GM12878 (cell line): ENCODE measurements at regions not wholly inside any gene's neighbourhood (a gene's known extent, or its start where the extent isn't known, plus 50 kb on each side); places are given as distances from the start of the nearest gene placed in this dataset.

Experiments
- ATAC-seq: fragments of 200-7000 bp; cut with Tn5 transposase; 3 replicates; pipeline ENCODE4 v1.9.1; 2020; ENCODE audit warnings: mild to moderate bottlenecking, moderate library complexity
- BruUV-seq: library from RNA; stranded (reverse); fragments of 400-500 nt; replicated peaks from 2 replicates; lab custom pipeline; 2021; lab: Mats Ljungman, UMichigan
- CTCF ChIA-PET: fragments of 300-600 bp; sonication (Branson Sonifier 250); formaldehyde crosslinking; extraction: SDS; loops from one replicate; lab custom pipeline; 2021; ENCODE audit warnings: inconsistent platforms; lab: Yijun Ruan, JAX
- POLR2A ChIA-PET: fragments of 350-600 bp; formaldehyde crosslinking; extraction: SDS; loops from one replicate; lab custom pipeline; 2021; ENCODE audit warnings: inconsistent platforms; lab: Charles Lee
- RAD21 ChIA-PET: fragments of 300-600 bp; sonication (Branson Sonifier 250); formaldehyde crosslinking; loops from one replicate; lab custom pipeline; 2023; ENCODE audit warnings: antibody characterized with exemption; ENCODE audit not compliant: unreplicated experiment; lab: Charles Lee
- SMC1A ChIA-PET: fragments of 300-600 bp; sonication (Branson Sonifier 250); formaldehyde crosslinking; loops from one replicate; lab custom pipeline; 2023; ENCODE audit not compliant: unreplicated experiment, uncharacterized antibody; lab: Charles Lee
- DNase-seq: peaks from one replicate; pipeline ENCODE4 v3.0.0-alpha.2; 2011; ENCODE audit warnings: low read depth, low spot score
- FAIRE-seq: peaks from 3 replicates; lab custom pipeline; 2011; peaks lifted over from hg19 to GRCh38; lab: Jason Lieb, UNC
- H2AFZ ChIP-seq: 2 replicates; pipeline ENCODE4 v1.6.0; 2011; ENCODE audit warnings: low read depth, low read length, control low read depth; ENCODE audit not compliant: control insufficient read depth
- H3K27ac ChIP-seq: 2 replicates; pipeline ENCODE4 v1.5.1; 2011; ENCODE audit warnings: control low read depth; ENCODE audit not compliant: control insufficient read depth, insufficient read depth
- H3K27me3 ChIP-seq, 2 experiments: replicated peaks in 1 of 2; 2 replicates each; pipeline versions ENCODE4 v1.6.0 to v1.6.1; 2011; ENCODE audit warnings: low read length in 1 of 2; ENCODE audit not compliant: control insufficient read depth in 2 of 2, insufficient read depth in 2 of 2
- H3K36me3 ChIP-seq, 2 experiments: 2 replicates each; pipeline ENCODE4 v1.5.1; 2011; ENCODE audit warnings: low read length in 1 of 2; ENCODE audit not compliant: control insufficient read depth in 2 of 2, insufficient read depth in 2 of 2
- H3K4me1 ChIP-seq: 2 replicates; pipeline ENCODE4 v1.6.1; 2011; ENCODE audit warnings: mild to moderate bottlenecking, low read length, moderate library complexity, mixed read lengths; ENCODE audit not compliant: control insufficient read depth, insufficient read depth
- H3K4me2 ChIP-seq: 2 replicates; pipeline ENCODE4 v1.6.0; 2011; ENCODE audit warnings: control low read depth; ENCODE audit not compliant: control insufficient read depth, insufficient read depth
- H3K4me3 ChIP-seq: fragments of 200-600 bp; sonication (generic); 2 replicates; pipeline ENCODE4 v1.5.1; 2016
- H3K79me2 ChIP-seq: 2 replicates; pipeline ENCODE4 v1.6.0; 2011; ENCODE audit warnings: low read length; ENCODE audit not compliant: control insufficient read depth, insufficient read depth
- H3K9ac ChIP-seq: 2 replicates; pipeline ENCODE4 v1.8.0; 2011; ENCODE audit warnings: low read length, control low read depth, mixed read lengths; ENCODE audit not compliant: control insufficient read depth, insufficient read depth
- H3K9me3 ChIP-seq: replicated peaks from 3 replicates; pipeline ENCODE4 v1.5.1; 2011; ENCODE audit warnings: mild to moderate bottlenecking, low read length; ENCODE audit not compliant: control insufficient read depth, insufficient read depth
- H4K20me1 ChIP-seq: 2 replicates; pipeline ENCODE4 v1.6.0; 2011; ENCODE audit not compliant: control insufficient read depth, insufficient read depth
- GATAD2B ChIP-seq: fragments of 450-650 bp; conservative IDR thresholded peaks from 2 replicates; pipeline ENCODE4 v1.6.1; 2017; ENCODE audit warnings: low read depth, mild to moderate bottlenecking, moderate library complexity
- IRF3 ChIP-seq: fragments of 450-650 bp; IDR thresholded peaks from 2 replicates; pipeline ENCODE4 v1.6.1; 2014; ENCODE audit warnings: mild to moderate bottlenecking
- NBN ChIP-seq: fragments of 450-650 bp; IDR thresholded peaks from 2 replicates; pipeline ENCODE4 v1.6.1; 2016
- NFYB ChIP-seq: IDR thresholded peaks from 2 replicates; pipeline ENCODE4 v1.6.1; 2011; ENCODE audit warnings: low read depth, mild to moderate bottlenecking, low read length, improper control_type of control experiment, moderate library complexity; ENCODE audit not compliant: insufficient read depth
- PAX5 ChIP-seq: IDR thresholded peaks from 2 replicates; pipeline ENCODE4 v1.6.1; 2011; ENCODE audit warnings: low read depth, low read length, borderline replicate concordance
- PBX3 ChIP-seq: IDR thresholded peaks from 2 replicates; pipeline ENCODE4 v1.6.1; 2011; ENCODE audit warnings: mild to moderate bottlenecking, low read depth, low read length, moderate library complexity; ENCODE audit not compliant: insufficient replicate concordance
- RAD21 ChIP-seq: IDR thresholded peaks from 2 replicates; pipeline ENCODE4 v1.6.1; 2011; ENCODE audit warnings: mild to moderate bottlenecking, low read depth, low read length, moderate library complexity; ENCODE audit not compliant: insufficient read depth
- SMARCA5 ChIP-seq: fragments of 450-650 bp; IDR thresholded peaks from 2 replicates; pipeline ENCODE4 v1.6.1; 2017; ENCODE audit warnings: mild to moderate bottlenecking
- ZZZ3 ChIP-seq: IDR thresholded peaks from 2 replicates; pipeline ENCODE4 v1.6.1; 2011; ENCODE audit warnings: low read depth; ENCODE audit not compliant: control insufficient read depth, insufficient read length
- WGBS: methylation state at CpG from one replicate; pipeline ENCODE4 v1.1.6; 2016; ENCODE audit warnings: low lambda C conversion rate; ENCODE audit not compliant: insufficient replicate concordance, insufficient coverage; ENCODE audit errors: missing lambda C conversion rate; 5-methylcytosine and 5-hydroxymethylcytosine counted together
- in situ Hi-C: fragments of 300-500 bp; cut with MboI; formaldehyde crosslinking; loops from 9 replicates; pipeline ENCODE4 v1.14.3; 2018; ENCODE audit warnings: mixed read lengths
- intact Hi-C: fragments of 100-400 bp; cut with micrococcal nuclease; formaldehyde crosslinking; loops from one replicate; pipeline ENCODE4 v1.14.2; 2022; ENCODE audit not compliant: unreplicated experiment
- TF ChIP-seq, protein P1 (sequence below): fragments of 450-650 bp; IDR thresholded peaks from 2 replicates; pipeline ENCODE4 v1.6.1; 2017; ENCODE audit warnings: low read depth, mild to moderate bottlenecking, moderate library complexity
- TF ChIP-seq, protein P2 (sequence below): IDR thresholded peaks from 2 replicates; pipeline ENCODE4 v1.6.1; 2011; ENCODE audit warnings: borderline replicate concordance, low read depth, mild to moderate bottlenecking, moderate library complexity, low read length; ENCODE audit not compliant: insufficient read depth, poor library complexity, severe bottlenecking

- TF ChIP-seq, protein P1, sequence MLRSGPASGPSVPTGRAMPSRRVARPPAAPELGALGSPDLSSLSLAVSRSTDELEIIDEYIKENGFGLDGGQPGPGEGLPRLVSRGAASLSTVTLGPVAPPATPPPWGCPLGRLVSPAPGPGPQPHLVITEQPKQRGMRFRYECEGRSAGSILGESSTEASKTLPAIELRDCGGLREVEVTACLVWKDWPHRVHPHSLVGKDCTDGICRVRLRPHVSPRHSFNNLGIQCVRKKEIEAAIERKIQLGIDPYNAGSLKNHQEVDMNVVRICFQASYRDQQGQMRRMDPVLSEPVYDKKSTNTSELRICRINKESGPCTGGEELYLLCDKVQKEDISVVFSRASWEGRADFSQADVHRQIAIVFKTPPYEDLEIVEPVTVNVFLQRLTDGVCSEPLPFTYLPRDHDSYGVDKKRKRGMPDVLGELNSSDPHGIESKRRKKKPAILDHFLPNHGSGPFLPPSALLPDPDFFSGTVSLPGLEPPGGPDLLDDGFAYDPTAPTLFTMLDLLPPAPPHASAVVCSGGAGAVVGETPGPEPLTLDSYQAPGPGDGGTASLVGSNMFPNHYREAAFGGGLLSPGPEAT, result no peak
- TF ChIP-seq IRF3 (no peak), RAD21 (no peak), PBX3 (no peak)
These were observed 147.8 kb downstream of the EDN3 start (continued) for GRCh38 chr20:59448196-59448595.

- SMC1A ChIA-PET, result no interaction called here
- Histone ChIP-seq H3K27ac (no peak overlapping the region), H4K20me1 (no peaks in the 10 kb centered on the region), H3K9ac (no peak overlapping the region), H3K27me3 (peaks cover 0 to 6% of the 10 kb centered on the region in 2 experiments; a peak in 1 of 4 replicates), H3K4me2 (no peak overlapping the region), H3K79me2 (no peaks in the 10 kb centered on the region), H3K4me1 (no peaks in the 10 kb centered on the region), H3K9me3 (no peaks in the 10 kb centered on the region), H2AFZ (no peak overlapping the region), H3K36me3 (no peaks in the 10 kb centered on the region), H3K4me3 (no peak overlapping the region)
- POLR2A ChIA-PET, result no interaction called here
- DNase-seq (no peak), FAIRE-seq (no peak), ATAC-seq (no peak)
- in situ Hi-C loops, result no loop called here
- CTCF ChIA-PET, result no interaction called here
- TF ChIP-seq SMARCA5 (no peak), PAX5 (no peak), NBN (no peak), ZZZ3 (no peak), GATAD2B (no peak), NFYB (no peak)
- TF ChIP-seq, protein P2, sequence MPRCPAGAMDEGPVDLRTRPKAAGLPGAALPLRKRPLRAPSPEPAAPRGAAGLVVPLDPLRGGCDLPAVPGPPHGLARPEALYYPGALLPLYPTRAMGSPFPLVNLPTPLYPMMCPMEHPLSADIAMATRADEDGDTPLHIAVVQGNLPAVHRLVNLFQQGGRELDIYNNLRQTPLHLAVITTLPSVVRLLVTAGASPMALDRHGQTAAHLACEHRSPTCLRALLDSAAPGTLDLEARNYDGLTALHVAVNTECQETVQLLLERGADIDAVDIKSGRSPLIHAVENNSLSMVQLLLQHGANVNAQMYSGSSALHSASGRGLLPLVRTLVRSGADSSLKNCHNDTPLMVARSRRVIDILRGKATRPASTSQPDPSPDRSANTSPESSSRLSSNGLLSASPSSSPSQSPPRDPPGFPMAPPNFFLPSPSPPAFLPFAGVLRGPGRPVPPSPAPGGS, result no peak
- BruUV-seq, result no TSS peak
- WGBS, result 23% methylated on average over 12 of the region's 12 CpGs
- RAD21 ChIA-PET, result no interaction called here
- intact Hi-C loops, result no loop called here
These were observed 148.5 kb downstream of the EDN3 start for GRCh38 chr20:59448851-59449444.
